Fibroblast of villous mesenchyme (primary cell): ENCODE measurements at regions not wholly inside any gene's neighbourhood (a gene's known extent, or its start where the extent isn't known, plus 50 kb on each side); places are given as distances from the start of the nearest gene placed in this dataset.

Source experiments
- DNase-seq: peaks from one replicate; pipeline ENCODE4 v3.0.0-alpha.2; 2010; ENCODE audit warnings: low read depth
- H3K4me3 ChIP-seq: 2 replicates; pipeline ENCODE4 v1.5.1; 2011; ENCODE audit warnings: low read depth, mild to moderate bottlenecking, low read length
- CTCF ChIP-seq: IDR thresholded peaks from 2 replicates; pipeline ENCODE4 v1.5.1; 2012; ENCODE audit warnings: low read depth, mild to moderate bottlenecking, low read length; ENCODE audit not compliant: insufficient read depth

GRCh38 chr21:26707246-26707645 lies 134.2 kb upstream of the CYYR1 start:
- H3K4me3 ChIP-seq = no peak overlapping the region
- TF ChIP-seq CTCF = no peak
- DNase-seq = no peak

- TF ChIP-seq CTCF = no peak
- H3K4me3 ChIP-seq = no peak overlapping the region
- no peak for DNase-seq
Measured at GRCh38 chr21:26698416-26698815, 125.3 kb upstream of the CYYR1 start.

- no peak for DNase-seq
Measured at GRCh38 chr21:26691416-26691815, 118.3 kb upstream of the CYYR1 start.

GRCh38 chr21:26686705-26687104 lies 113.6 kb upstream of the CYYR1 start:
- DNase-seq = no peak
- H3K4me3 ChIP-seq = no peak overlapping the region
- TF ChIP-seq CTCF = no peak

More at GRCh38 chr21:26691416-26691815, 118.3 kb upstream of the CYYR1 start:
- no peak overlapping the region for H3K4me3 ChIP-seq
- TF ChIP-seq CTCF = no peak

GRCh38 chr21:26686278-26686677 lies 113.2 kb upstream of the CYYR1 start:
- DNase-seq = peak; percentile 22
- no peak for TF ChIP-seq CTCF

GRCh38 chr21:26684889-26685288 lies 111.8 kb upstream of the CYYR1 start:
- no peak for TF ChIP-seq CTCF
- no peak overlapping the region for H3K4me3 ChIP-seq
- DNase-seq = no peak

More at GRCh38 chr21:26686278-26686677, 113.2 kb upstream of the CYYR1 start:
- no peak overlapping the region for H3K4me3 ChIP-seq

- no peak for DNase-seq
- no peak overlapping the region for H3K4me3 ChIP-seq
- TF ChIP-seq CTCF = no peak
Measured at GRCh38 chr21:26683996-26684395, 110.9 kb upstream of the CYYR1 start.
